ENCODE measurements at regions not wholly inside any gene's neighbourhood (a gene's known extent, or its start where the extent isn't known, plus 50 kb on each side); places are given as distances from the start of the nearest gene placed in this dataset.

DNA sequence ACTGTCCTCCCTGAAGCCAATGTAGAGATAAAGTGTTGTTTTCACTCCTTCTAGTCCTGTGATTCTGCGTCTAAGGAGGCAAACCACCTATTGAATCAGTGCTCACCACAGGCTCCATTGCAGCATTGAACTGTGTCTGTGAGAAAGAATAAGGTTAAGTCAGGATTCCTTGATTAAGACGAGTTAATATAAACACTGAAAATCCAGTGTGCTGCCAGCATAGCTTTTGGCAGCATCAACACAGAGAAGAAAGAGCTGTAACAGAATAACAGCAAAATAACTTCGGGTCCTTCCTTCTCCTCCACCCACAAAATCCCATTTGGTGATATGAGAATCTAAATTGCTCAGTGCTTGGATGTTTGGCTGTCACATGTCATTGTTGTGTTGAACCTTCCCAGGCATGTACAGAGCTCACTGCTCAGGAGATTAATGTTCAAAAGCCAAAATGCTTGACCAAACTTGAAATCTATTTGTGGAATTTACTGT is 185.2 kb upstream of the DDI1 start:
- TF ChIP-seq, protein P1, sequence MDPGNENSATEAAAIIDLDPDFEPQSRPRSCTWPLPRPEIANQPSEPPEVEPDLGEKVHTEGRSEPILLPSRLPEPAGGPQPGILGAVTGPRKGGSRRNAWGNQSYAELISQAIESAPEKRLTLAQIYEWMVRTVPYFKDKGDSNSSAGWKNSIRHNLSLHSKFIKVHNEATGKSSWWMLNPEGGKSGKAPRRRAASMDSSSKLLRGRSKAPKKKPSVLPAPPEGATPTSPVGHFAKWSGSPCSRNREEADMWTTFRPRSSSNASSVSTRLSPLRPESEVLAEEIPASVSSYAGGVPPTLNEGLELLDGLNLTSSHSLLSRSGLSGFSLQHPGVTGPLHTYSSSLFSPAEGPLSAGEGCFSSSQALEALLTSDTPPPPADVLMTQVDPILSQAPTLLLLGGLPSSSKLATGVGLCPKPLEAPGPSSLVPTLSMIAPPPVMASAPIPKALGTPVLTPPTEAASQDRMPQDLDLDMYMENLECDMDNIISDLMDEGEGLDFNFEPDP (CRISPR knock-in tag; conservative IDR thresholded peaks at IDR 0.05), result no peak
- TF ChIP-seq ZNF577 (CRISPR knock-in tag; IDR thresholded peaks at IDR 0.05; ENCODE audit: borderline replicate concordance, low read depth) (no peak), ZNF138 (CRISPR knock-in tag; IDR thresholded peaks at IDR 0.05; ENCODE audit: low read depth) (no peak), IRF2 (CRISPR knock-in tag; IDR thresholded peaks at IDR 0.05) (no peak), ATF3 (CRISPR knock-in tag; IDR thresholded peaks at IDR 0.05) (no peak)

Data from HepG2 (cell line).